ENCODE measurements at regions not wholly inside any gene's neighbourhood (a gene's known extent, or its start where the extent isn't known, plus 50 kb on each side); places are given as distances from the start of the nearest gene placed in this dataset.
A peak's percentile ranks its signal among the peaks of the same experiment; 100 is the strongest.

GRCh38 chr14:53285821-53286220, 132.7 kb upstream of the DDHD1 start:
- peak in 1 of 3 experiments; percentile 34 for TF ChIP-seq CTCF (optimal IDR thresholded peaks at IDR 0.05 in 1 of 3, IDR thresholded peaks at IDR 0.05 in 1 of 3, conservative IDR thresholded peaks at IDR 0.05 in 1 of 3; ENCODE audit: extremely low read depth in 1 of 3, insufficient read depth in 2 of 3, low read length in 3 of 3)
- TF ChIP-seq EZH2 (IDR thresholded peaks at IDR 0.05; ENCODE audit: low read length): no peak

Data from keratinocyte (primary cell).